Naive B cell (primary cell): ENCODE measurements at regions not wholly inside any gene's neighbourhood (a gene's known extent, or its start where the extent isn't known, plus 50 kb on each side); places are given as distances from the start of the nearest gene placed in this dataset.
A peak's percentile ranks its signal among the peaks of the same experiment; 100 is the strongest.

ENCODE experiments used
- ATAC-seq, 2 donors: fragments of 150-1000 bp; cut with Tn5 transposase; 2 replicates each; pipeline ENCODE4 v1.10.0; 2021; ENCODE audit warnings: low read depth in 2 of 2, mild to moderate bottlenecking in 2 of 2, moderate library complexity in 2 of 2
- DNase-seq: peaks from one replicate; pipeline ENCODE4 v3.0.0; 2022
- H3K27ac Mint-ChIP-seq, 6 donors: one replicate each; pipeline ENCODE4 v1.8.0; 2020 to 2022; ENCODE audit warnings: mild to moderate bottlenecking in 6 of 6, mixed read lengths in 6 of 6, moderate library complexity in 5 of 6, inconsistent platforms in 2 of 6
- H3K27me3 Mint-ChIP-seq, 3 donors: one replicate each; pipeline ENCODE4 v1.8.0; 2021 to 2022; ENCODE audit warnings: mixed read lengths in 3 of 3, mild to moderate bottlenecking in 1 of 3
- H3K36me3 Mint-ChIP-seq, 2 donors: one replicate each; pipeline ENCODE4 v1.8.0; 2020 to 2022; ENCODE audit warnings: mixed read lengths in 2 of 2, inconsistent platforms in 1 of 2, mild to moderate bottlenecking in 1 of 2
- H3K4me1 Mint-ChIP-seq, 3 donors: one replicate each; pipeline ENCODE4 v1.8.0; 2020 to 2022; ENCODE audit warnings: mixed read lengths in 3 of 3, inconsistent platforms in 1 of 3, mild to moderate bottlenecking in 1 of 3, moderate library complexity in 1 of 3
- H3K4me3 Mint-ChIP-seq, 8 donors: one replicate each; pipeline ENCODE4 v1.8.0; 2020 to 2022; ENCODE audit warnings: mild to moderate bottlenecking in 8 of 8, mixed read lengths in 8 of 8, moderate library complexity in 8 of 8, inconsistent platforms in 2 of 8
- H3K9me3 Mint-ChIP-seq, 7 donors: one replicate each; pipeline ENCODE4 v1.8.0; 2020 to 2022; ENCODE audit warnings: mixed read lengths in 7 of 7, mild to moderate bottlenecking in 5 of 7, inconsistent platforms in 2 of 7, moderate library complexity in 1 of 7

DNA sequence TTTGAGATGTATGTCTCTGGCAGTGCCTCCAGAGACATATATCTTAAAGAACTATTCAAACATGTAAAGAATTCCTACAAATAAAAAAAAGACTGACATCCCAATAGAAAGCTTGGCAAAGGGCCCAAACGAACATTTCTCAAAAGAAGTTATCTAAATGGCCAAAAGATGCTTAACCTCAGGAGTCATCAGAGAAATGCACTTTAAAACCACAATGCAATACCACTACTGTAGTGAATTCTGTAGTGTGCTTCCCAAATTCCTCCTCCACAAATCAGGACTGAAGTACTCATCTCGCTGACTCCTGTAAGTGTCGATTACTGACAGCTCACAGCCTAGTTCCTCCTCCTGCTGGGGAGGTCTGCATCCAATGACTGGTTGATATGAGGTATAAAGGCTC is 129.0 kb upstream of the MAMLD1 start:
- H3K27ac Mint-ChIP-seq = no peak overlapping the region
- H3K9me3 Mint-ChIP-seq = peaks cover 0 to 1% (median 0%) of the 10 kb centered on the region in 7 donors
- DNase-seq = no peak
- no peaks in the 10 kb centered on the region for H3K36me3 Mint-ChIP-seq
- H3K4me3 Mint-ChIP-seq = no peak overlapping the region
- no peaks in the 10 kb centered on the region for H3K4me1 Mint-ChIP-seq
- ATAC-seq = no peak
- no peaks in the 10 kb centered on the region for H3K27me3 Mint-ChIP-seq

DNA sequence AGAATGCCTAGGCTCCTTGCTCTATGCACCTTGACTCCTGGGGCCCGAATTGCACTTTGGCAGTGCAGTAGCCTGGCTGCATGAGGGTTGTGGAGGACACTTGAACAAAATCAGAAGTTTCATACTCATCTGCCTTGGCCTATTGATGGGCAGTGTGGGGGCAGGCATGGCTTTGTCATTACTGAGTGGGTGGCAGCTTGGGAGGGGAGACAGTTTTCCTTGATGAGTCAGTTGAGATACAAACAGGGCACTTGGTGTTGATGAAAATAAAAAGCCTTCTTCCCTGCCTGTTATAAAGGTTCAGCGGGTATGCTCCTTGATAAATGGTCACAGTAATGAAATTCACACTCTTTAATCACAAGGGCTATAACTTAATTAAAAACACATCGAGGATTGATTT is 126.8 kb upstream of the MAMLD1 start:
- ATAC-seq (no peak), DNase-seq (no peak)
- H3K36me3 Mint-ChIP-seq = no peaks in the 10 kb centered on the region
- no peak overlapping the region for H3K4me3 Mint-ChIP-seq
- no peaks in the 10 kb centered on the region for H3K27me3 Mint-ChIP-seq
- peaks cover 0 to 1% (median 0%) of the 10 kb centered on the region in 7 donors for H3K9me3 Mint-ChIP-seq
- no peak overlapping the region for H3K27ac Mint-ChIP-seq
- no peaks in the 10 kb centered on the region for H3K4me1 Mint-ChIP-seq

DNA sequence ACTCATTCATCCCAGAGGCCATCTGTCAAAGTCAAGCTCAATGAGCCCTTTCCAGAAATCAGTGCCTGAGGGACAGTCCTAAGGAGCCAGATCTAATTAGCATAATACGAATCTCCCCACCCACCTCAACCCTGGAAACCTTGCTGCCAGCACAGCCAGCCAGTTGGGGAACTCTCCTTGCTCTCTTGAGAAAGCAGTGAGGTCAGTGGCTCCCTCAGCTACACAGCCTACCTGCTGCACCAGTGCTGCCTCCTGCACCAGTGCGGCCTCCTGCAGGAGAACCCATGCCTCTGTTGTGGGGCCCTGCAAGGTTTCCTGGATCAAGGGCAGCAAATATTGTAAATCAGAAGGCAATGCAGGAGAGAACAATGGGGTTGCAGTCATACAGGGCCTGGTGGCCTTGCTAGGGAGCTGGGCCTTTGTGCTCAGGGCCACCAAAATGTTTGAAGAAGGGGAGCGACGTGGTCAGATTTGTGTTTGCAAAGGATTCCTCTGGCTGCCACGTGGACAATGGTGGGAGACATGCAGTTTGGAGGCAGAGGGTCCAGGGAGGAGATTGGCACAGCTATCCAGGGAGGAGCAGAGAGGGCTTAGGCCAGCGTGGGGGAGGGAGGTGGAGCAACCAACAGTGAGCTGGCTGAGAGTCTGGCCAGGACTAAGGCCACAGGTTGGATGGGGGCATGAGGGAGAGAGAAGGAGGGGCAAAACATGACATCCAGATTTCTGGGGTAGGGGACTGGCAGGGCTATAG is 124.3 kb upstream of the MAMLD1 start:
- Mint-ChIP-seq H3K4me3 (no peak overlapping the region), H3K9me3 (peaks cover 0 to 1% (median 0%) of the 10 kb centered on the region in 7 donors), H3K27me3 (no peaks in the 10 kb centered on the region), H3K4me1 (no peaks in the 10 kb centered on the region), H3K36me3 (no peaks in the 10 kb centered on the region), H3K27ac (no peak overlapping the region)
- no peak for ATAC-seq
- DNase-seq = no peak

DNA sequence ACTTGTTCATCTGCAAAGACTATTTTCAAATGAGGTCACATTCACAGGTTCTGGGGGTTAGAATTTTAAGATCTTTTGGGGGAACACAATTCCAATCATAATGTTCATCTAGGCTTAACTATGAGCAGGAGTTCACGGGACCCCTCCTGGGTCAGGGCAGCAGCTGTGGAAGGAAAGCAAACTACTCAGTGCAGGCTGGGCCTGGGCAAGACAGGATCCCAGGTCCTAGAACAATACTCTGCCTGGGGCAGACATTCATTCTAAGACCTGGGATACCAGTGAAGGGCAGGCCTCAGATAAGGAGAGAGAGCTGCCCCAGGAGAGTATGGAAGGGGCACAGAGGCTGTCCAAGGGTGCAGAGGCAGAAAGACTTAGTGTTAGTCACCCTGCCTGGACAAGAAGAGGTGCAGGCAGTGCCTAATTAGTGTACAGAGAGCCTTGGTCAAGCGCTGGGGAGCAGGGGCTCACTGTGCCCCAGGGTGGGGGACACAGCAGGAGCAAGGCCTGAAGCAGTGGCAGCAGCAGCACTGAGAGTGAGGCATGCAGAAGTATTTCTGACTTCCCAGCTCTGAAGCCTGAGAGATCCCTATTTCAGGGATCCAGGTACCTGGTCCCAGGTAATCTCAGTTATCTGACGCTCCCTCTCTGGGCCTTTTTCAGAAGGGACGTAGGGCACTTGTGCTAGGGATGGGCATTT is 123.0 kb upstream of the MAMLD1 start:
- no peaks in the 10 kb centered on the region for H3K27me3 Mint-ChIP-seq
- no peaks in the 10 kb centered on the region for H3K4me1 Mint-ChIP-seq
- DNase-seq = no peak
- no peak overlapping the region for H3K4me3 Mint-ChIP-seq
- no peak overlapping the region for H3K27ac Mint-ChIP-seq
- ATAC-seq = no peak
- H3K9me3 Mint-ChIP-seq = peaks cover 0 to 1% (median 0%) of the 10 kb centered on the region in 7 donors
- H3K36me3 Mint-ChIP-seq = no peaks in the 10 kb centered on the region

DNA sequence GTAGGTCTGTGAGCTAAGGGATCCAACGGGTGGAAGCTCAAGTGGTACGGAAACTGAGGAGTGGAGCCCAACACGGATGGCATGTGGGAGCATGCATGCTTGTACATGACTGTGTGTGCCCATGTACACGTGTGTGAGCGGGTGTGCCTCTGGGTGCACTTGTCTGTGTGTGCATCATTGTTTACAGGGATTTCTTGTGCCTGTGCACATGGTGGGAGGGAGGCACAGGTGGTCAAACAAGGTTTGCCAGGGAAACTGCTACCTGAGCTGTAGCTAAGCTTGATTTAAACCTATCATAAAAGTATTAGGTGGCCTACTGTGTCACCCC is 122.5 kb upstream of the MAMLD1 start:
- no peak for ATAC-seq
- no peaks in the 10 kb centered on the region for H3K27me3 Mint-ChIP-seq
- no peaks in the 10 kb centered on the region for H3K36me3 Mint-ChIP-seq
- DNase-seq = no peak
- H3K9me3 Mint-ChIP-seq = peaks cover 0 to 2% (median 0%) of the 10 kb centered on the region in 7 donors
- no peaks in the 10 kb centered on the region for H3K4me1 Mint-ChIP-seq
- no peak overlapping the region for H3K27ac Mint-ChIP-seq
- no peak overlapping the region for H3K4me3 Mint-ChIP-seq

DNA sequence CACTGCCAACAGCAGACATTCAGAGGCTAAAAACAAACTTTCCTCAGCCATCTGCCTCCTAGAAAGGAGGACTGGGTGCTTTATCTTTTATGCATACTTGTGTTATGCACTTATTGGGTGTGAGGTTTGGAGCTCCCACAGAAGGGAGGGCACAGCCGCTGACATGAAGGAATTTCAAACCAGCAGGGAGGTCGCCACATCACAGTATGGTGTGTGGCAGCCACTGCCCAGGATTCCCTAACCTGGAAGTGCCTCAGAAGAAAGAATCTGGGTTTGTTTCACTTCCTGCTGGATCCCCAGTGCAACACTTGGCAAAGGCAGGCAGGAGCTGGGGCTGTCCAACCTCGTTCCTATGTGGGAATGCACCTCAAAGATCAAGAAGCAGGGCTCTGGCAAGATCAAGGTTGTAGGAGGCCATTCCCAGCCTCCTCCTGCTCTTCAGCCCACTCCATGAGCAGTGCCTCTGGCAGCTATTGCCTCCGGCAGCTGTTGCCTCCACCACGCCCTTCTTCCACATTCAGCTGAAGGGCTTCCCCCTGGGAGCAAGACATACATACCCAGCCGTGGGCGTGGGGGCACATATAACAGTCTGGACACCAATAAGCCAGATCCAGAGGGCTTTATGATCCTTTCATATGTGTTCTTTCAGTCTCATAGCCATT is 109.0 kb upstream of the MAMLD1 start:
- no peaks in the 10 kb centered on the region for H3K27me3 Mint-ChIP-seq
- DNase-seq (no peak), ATAC-seq (no peak)
- H3K4me3 Mint-ChIP-seq = no peak overlapping the region
- H3K4me1 Mint-ChIP-seq = peaks cover 0 to 3% (median 0%) of the 10 kb centered on the region in 3 donors
- peaks cover 0 to 7% (median 0%) of the 10 kb centered on the region in 7 donors for H3K9me3 Mint-ChIP-seq
- peak overlapping the region in 1 of 6 donors; percentile 37 for H3K27ac Mint-ChIP-seq
- H3K36me3 Mint-ChIP-seq = no peaks in the 10 kb centered on the region

DNA sequence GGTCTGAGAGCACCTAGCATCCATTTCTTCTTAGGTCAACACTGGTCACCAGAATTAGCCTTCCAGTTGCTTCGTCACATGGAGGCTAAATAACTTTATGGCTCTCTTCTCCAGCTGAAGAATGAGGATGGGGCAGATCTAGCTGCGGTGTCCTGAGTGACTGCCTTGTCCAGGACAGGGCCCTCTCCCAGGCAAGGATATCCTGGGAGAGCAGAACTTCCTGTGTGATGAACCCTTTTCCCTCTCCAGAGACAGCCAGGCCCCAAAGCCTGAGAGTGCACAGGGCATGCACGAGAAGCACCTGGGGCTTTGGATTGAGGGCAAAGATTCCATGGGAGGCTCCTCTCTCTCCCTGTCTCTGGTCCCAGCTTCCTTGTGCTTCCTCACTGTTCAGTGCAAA is 108.2 kb upstream of the MAMLD1 start:
- no peak for ATAC-seq

DNA sequence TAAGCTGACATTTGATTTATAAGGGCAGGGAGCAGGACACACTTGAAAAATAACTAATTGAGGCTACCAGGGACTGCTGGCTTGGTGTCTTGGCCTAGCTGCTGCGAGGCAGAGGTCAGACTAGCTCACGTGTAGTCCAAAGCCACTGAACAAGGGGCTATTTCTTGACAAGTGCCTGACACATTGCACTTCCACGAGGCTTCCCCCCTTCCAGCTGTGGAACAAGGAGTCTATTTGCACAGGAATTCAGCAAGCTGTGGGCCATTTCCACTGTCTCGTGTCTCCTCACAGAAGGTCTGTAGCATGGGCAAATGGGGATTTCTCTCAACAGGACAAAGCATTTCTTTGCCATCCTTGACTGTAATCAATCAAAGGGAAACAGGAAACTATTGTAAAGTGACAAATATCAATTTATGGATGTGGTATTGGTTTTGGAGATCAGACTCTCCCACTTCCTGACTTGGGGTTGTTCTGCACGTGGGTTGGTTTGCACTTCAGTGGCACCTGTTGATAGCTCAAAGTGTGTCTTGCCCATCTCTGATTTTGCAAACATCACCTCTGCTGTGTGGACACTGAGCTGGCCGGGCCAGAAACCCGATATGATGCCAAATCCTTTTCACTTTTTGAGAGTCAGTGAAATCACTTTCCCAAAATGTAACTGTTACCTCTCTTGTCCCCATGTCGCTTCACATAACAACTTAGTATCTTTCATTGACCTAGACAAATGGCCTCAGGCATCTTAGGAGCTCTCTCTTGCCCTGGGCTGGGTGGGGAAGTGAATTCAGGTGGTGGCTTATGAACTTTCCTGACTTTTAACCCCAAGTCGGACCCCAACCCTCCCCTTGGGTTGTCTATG is 107.4 kb upstream of the MAMLD1 start:
- Mint-ChIP-seq H3K27me3 (no peaks in the 10 kb centered on the region), H3K9me3 (peaks cover 0 to 7% (median 0%) of the 10 kb centered on the region in 7 donors), H3K4me1 (peaks cover 0 to 3% (median 0%) of the 10 kb centered on the region in 3 donors), H3K4me3 (no peak overlapping the region), H3K36me3 (no peaks in the 10 kb centered on the region), H3K27ac (no peak overlapping the region)
- DNase-seq (no peak), ATAC-seq (no peak)

More for the DNA sequence above, 108.2 kb upstream of the MAMLD1 start:
- peaks cover 0 to 7% (median 0%) of the 10 kb centered on the region in 7 donors for H3K9me3 Mint-ChIP-seq
- no peak overlapping the region for H3K4me3 Mint-ChIP-seq
- H3K27ac Mint-ChIP-seq = no peak overlapping the region
- no peaks in the 10 kb centered on the region for H3K27me3 Mint-ChIP-seq
- no peak for DNase-seq
- peaks cover 0 to 3% (median 0%) of the 10 kb centered on the region in 3 donors for H3K4me1 Mint-ChIP-seq
- H3K36me3 Mint-ChIP-seq = no peaks in the 10 kb centered on the region

DNA sequence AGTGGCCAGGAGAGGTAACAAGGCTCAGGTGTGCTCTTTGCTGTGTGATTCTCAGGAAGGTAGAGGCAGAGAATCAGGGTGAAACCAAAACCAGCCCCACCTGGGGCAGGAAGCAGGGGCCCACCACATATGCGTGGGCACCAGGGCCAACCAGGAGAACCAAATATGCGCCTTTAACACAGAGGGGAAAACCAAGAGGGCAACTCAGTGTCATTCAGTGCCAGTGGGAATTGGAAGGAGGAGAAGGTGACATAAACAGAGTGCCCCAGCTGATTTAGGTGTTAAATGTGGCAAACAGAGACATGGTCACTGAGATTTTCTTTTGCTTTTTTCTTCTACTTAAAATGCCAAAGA is 106.8 kb upstream of the MAMLD1 start:
- Mint-ChIP-seq H3K27me3 (no peaks in the 10 kb centered on the region), H3K27ac (peak overlapping the region in 1 of 6 donors; percentile 52), H3K36me3 (no peaks in the 10 kb centered on the region), H3K4me3 (no peak overlapping the region), H3K4me1 (peaks cover 0 to 3% (median 0%) of the 10 kb centered on the region in 3 donors), H3K9me3 (peaks cover 0 to 7% (median 0%) of the 10 kb centered on the region in 7 donors)
- ATAC-seq = no peak
- DNase-seq = no peak

DNA sequence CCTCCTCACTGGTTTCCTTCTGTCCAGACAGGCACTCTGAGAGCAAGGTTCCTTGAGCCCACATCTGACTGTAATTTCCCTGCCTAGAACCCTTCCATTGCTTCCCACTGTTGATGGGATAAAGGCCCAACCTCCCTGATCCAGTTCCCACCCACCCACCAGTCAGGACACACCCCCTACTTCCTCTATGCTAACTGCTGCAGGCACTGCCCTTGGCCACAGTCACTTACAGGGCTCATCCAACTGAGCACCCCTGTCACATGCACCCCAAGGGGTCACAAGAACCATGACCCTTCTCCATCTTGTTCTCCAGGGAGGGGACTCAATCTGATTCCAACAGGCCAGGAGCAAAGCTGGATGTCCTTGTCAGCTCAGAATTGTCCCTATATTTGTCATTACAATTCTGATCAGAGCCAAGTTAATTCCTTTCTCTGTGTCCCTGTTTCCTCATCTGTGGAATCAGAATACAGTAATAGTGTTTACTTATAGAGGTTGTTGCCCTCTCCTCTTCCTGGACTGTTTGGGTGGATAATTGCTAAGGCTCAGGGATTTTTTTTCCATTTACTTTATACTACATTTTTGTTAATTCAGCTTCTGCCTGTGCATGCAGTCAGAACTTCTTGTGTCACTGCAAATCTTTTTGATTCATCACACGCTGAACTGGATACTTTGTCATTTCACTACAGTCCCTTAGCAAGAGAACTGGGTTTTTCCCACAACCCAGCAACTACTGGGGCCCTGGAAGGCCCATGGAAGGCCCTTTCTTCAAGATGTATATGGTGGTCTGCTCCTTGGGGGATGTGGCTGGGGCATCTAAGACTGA is 105.6 kb upstream of the MAMLD1 start:
- Mint-ChIP-seq H3K27me3 (no peaks in the 10 kb centered on the region), H3K4me3 (no peak overlapping the region), H3K4me1 (peaks cover 0 to 3% (median 0%) of the 10 kb centered on the region in 3 donors), H3K9me3 (peaks cover 0 to 3% (median 0%) of the 10 kb centered on the region in 7 donors), H3K36me3 (no peaks in the 10 kb centered on the region), H3K27ac (peak overlapping the region in 1 of 6 donors; percentile 69)
- ATAC-seq (no peak), DNase-seq (no peak)

DNA sequence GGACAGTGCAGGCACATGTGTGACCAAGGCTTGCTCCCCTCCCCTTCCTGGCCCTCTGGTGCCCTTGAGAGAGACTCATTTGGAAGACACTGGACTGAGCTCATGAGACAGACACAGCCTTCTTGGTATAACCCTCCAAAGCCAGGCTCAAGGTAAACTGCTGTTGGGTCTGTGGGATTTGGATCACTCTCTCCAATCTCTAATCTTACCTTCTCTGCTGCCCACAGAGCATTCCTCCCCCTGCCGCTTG is 105.0 kb upstream of the MAMLD1 start:
- H3K27ac Mint-ChIP-seq = no peak overlapping the region
- H3K9me3 Mint-ChIP-seq = peaks cover 0 to 3% (median 0%) of the 10 kb centered on the region in 7 donors
- peaks cover 0 to 3% (median 0%) of the 10 kb centered on the region in 3 donors for H3K4me1 Mint-ChIP-seq
- ATAC-seq = no peak
- no peaks in the 10 kb centered on the region for H3K36me3 Mint-ChIP-seq
- H3K4me3 Mint-ChIP-seq = no peak overlapping the region
- DNase-seq = no peak
- H3K27me3 Mint-ChIP-seq = no peaks in the 10 kb centered on the region

DNA sequence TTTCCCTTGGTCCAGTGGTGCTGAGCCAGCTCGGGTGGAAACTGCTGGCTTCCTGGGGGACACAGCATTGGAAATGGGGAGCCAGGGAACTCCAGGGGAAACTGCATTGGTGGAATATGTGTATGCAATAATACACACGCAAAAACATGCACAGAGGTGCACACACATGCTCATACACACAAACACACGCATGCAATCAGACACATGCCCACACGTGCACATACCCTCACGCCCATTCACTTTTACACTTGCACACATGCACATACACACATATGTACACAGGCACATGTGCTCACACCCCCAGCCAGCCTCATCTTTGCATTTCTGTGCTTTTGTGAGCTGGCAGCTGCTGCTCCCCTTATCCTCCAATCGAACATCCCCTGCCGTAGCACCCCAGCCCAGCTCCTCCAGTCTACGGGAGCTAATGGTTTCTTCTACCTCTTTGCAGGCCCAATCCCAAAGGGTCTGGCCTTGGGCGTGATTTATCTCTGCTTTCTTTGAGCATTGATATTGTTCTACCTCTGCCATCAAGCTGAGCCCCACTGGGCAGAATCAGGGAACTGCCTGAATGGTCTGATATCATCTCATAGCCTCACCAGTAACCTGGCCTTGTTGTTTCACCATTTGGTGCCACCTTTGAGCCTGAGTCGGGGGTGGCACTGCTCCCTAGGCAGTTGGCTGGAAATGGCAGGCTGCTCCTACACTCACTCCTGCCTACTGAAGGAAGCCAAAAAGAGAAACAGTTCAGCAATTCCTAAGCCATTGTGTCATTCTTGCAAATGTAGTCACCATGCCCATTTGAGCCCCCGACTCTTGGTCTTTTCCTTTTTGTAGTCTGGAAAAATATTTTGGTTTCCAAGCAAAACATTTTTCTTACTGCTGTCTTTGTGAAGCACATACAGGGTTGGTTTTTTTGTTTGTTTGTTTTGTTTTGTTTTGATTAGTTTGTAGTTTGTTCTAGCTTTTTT is 104.4 kb upstream of the MAMLD1 start:
- ATAC-seq (no peak), DNase-seq (no peak)
- H3K27ac Mint-ChIP-seq = no peak overlapping the region
- H3K4me3 Mint-ChIP-seq = no peak overlapping the region
- H3K27me3 Mint-ChIP-seq = no peaks in the 10 kb centered on the region
- peaks cover 0 to 3% (median 0%) of the 10 kb centered on the region in 3 donors for H3K4me1 Mint-ChIP-seq
- peaks cover 0 to 3% (median 0%) of the 10 kb centered on the region in 7 donors for H3K9me3 Mint-ChIP-seq
- H3K36me3 Mint-ChIP-seq = no peaks in the 10 kb centered on the region
